22Rv1 (cell line): ENCODE measurements at regions not wholly inside any gene's neighbourhood (a gene's known extent, or its start where the extent isn't known, plus 50 kb on each side); places are given as distances from the start of the nearest gene placed in this dataset.

Experiments used
- ZFX ChIP-seq: fragments of 450-650 bp; IDR thresholded peaks from 2 replicates; pipeline ENCODE4 v1.6.1; 2017; ENCODE audit warnings: antibody characterized with exemption, borderline replicate concordance
- TF ChIP-seq, protein P1 (sequence below): fragments of 450-650 bp; IDR thresholded peaks from 2 replicates; pipeline ENCODE4 v1.5.1; 2017; ENCODE audit warnings: mild to moderate bottlenecking

DNA sequence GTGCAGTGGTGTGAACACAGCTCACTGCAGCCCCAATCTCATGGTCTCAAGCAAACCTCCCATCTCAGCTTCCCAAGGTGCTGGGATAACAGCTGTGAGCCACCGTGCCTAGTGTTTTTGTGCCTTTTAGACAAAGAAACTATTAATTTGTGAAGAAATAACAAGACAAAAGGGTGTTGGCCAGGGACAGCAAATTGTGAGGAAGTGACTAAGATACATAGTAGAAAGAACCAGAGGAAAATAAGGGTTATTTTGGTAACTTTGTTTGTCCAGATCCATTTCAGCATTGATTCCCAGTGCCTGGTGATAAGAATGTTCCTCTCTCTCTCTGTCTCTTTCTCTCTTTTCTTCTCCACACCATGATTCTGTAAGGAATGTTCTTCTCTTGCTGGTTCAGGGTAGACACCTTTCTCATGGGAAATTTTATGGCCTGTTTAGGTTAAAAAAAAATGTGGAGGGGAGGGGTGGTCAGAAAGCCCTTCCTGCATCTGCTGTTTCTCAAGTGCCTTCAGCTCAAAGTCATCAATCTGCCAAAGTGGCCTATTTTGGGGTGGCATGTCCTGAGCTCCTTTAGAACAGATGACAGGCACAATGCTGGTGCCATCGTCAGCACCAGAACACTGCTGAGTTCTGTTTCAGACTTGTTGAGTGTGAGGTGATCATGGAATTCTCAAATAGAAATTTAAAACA lies 184.4 kb upstream of the EEA1 start:
- TF ChIP-seq, protein P1, sequence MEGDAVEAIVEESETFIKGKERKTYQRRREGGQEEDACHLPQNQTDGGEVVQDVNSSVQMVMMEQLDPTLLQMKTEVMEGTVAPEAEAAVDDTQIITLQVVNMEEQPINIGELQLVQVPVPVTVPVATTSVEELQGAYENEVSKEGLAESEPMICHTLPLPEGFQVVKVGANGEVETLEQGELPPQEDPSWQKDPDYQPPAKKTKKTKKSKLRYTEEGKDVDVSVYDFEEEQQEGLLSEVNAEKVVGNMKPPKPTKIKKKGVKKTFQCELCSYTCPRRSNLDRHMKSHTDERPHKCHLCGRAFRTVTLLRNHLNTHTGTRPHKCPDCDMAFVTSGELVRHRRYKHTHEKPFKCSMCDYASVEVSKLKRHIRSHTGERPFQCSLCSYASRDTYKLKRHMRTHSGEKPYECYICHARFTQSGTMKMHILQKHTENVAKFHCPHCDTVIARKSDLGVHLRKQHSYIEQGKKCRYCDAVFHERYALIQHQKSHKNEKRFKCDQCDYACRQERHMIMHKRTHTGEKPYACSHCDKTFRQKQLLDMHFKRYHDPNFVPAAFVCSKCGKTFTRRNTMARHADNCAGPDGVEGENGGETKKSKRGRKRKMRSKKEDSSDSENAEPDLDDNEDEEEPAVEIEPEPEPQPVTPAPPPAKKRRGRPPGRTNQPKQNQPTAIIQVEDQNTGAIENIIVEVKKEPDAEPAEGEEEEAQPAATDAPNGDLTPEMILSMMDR = no peak
- no peak for TF ChIP-seq ZFX
